HCT116 (cell line): ENCODE measurements at regions not wholly inside any gene's neighbourhood (a gene's known extent, or its start where the extent isn't known, plus 50 kb on each side); places are given as distances from the start of the nearest gene placed in this dataset.

Experiments used
- ATAC-seq: fragments of 200-7000 bp; cut with Tn5 transposase; 2 replicates; pipeline ENCODE4 v1.9.1; 2020; ENCODE audit warnings: mild to moderate bottlenecking, moderate library complexity
- BruUV-seq: library from RNA; stranded (reverse); fragments of 400-500 nt; replicated peaks from 2 replicates; lab custom pipeline; 2021; lab: Mats Ljungman, UMichigan
- CTCF ChIA-PET: fragments of 300-600 bp; sonication (Branson Sonifier 250); formaldehyde crosslinking; loops from one replicate; lab custom pipeline; 2021; ENCODE audit warnings: antibody characterized with exemption; lab: Charles Lee
- POLR2A ChIA-PET: fragments of 300-600, 350-600 bp; sonication (Branson Sonifier 250); formaldehyde crosslinking; loops from one replicate; lab custom pipeline; 2021; ENCODE audit warnings: antibody characterized with exemption; lab: Charles Lee
- RAD21 ChIA-PET, 2 experiments: fragments of 300-600 bp; sonication (Branson Sonifier 250); formaldehyde crosslinking; loops; one replicate each; lab custom pipeline; 2023; ENCODE audit warnings: low total read pairs in 2 of 2; ENCODE audit not compliant: uncharacterized antibody in 2 of 2, unreplicated experiment in 2 of 2, low non-redundant PET in 1 of 2; lab: Charles Lee
- DNase-seq: peaks from one replicate; pipeline ENCODE4 v3.0.0-alpha.2; 2010; ENCODE audit warnings: low read depth, low spot score
- H2AFZ ChIP-seq: fragments of 200-600 bp; shearing (Covaris generic), sonication (generic); 2 replicates; pipeline ENCODE4 v1.6.1; 2017; ENCODE audit warnings: low read depth, mixed run types, mixed read lengths, antibody characterized with exemption, low read length; ENCODE audit not compliant: poor library complexity, severe bottlenecking
- H3K27ac ChIP-seq: 2 replicates; pipeline ENCODE4 v1.5.1; 2012; ENCODE audit warnings: low read depth, low read length
- H3K27me3 ChIP-seq: fragments of 200-600 bp; sonication (generic); 2 replicates; pipeline ENCODE4 v1.6.1; 2016; ENCODE audit warnings: mixed run types, low read length, mixed read lengths; ENCODE audit not compliant: insufficient read depth
- H3K36me3 ChIP-seq, 2 experiments: fragments of 200-500 bp in 1 of 2; fragments of 200-600 bp in 1 of 2; sonication (Bioruptor generic) in 1 of 2; sonication (generic) in 1 of 2; 2 replicates each; pipeline versions ENCODE4 v1.5.1 to v1.6.1; 2014 to 2016; ENCODE audit warnings: low read length in 2 of 2, inconsistent platforms in 1 of 2, mixed read lengths in 1 of 2, mixed run types in 1 of 2; ENCODE audit not compliant: insufficient read depth in 2 of 2, control insufficient read depth in 1 of 2
- H3K4me1 ChIP-seq, 2 experiments: fragments of 200-600 bp in 1 of 2; sonication (generic) in 1 of 2; 2 replicates each; pipeline versions ENCODE4 v1.5.1 to v1.6.1; 2012 to 2017; ENCODE audit warnings: low read length in 2 of 2, inconsistent platforms in 1 of 2, mild to moderate bottlenecking in 1 of 2, mixed read lengths in 1 of 2, mixed run types in 1 of 2, moderate library complexity in 1 of 2; ENCODE audit not compliant: insufficient read depth in 2 of 2, control insufficient read depth in 1 of 2
- H3K4me2 ChIP-seq: fragments of 200-600 bp; sonication (generic); 2 replicates; pipeline ENCODE4 v1.6.1; 2017; ENCODE audit warnings: mixed run types, low read length, mixed read lengths
- H3K4me3 ChIP-seq, 2 experiments: fragments of 200-600 bp in 1 of 2; sonication (generic) in 1 of 2; replicated peaks in 1 of 2; 2 replicates each; pipeline ENCODE4 v1.5.1; 2011 to 2016; ENCODE audit warnings: low read length in 2 of 2, control low read depth in 1 of 2, low read depth in 1 of 2, mild to moderate bottlenecking in 1 of 2, mixed read lengths in 1 of 2, mixed run types in 1 of 2
- H3K79me2 ChIP-seq: fragments of 200-600 bp; sonication (generic); 2 replicates; pipeline ENCODE4 v1.6.1; 2017; ENCODE audit warnings: mild to moderate bottlenecking, mixed run types, low read length, moderate library complexity, mixed read lengths; ENCODE audit not compliant: insufficient read depth
- H3K9ac ChIP-seq: fragments of 200-600 bp; sonication (generic); 2 replicates; pipeline ENCODE4 v1.6.1; 2016; ENCODE audit warnings: low read length, mixed read lengths
- H3K9me2 ChIP-seq: fragments of 200-600 bp; sonication (generic), shearing (Covaris generic); 2 replicates; pipeline ENCODE4 v1.6.1; 2017; ENCODE audit warnings: mixed run types, mild to moderate bottlenecking, moderate library complexity; ENCODE audit not compliant: insufficient read depth
- H3K9me3 ChIP-seq, 2 experiments: fragments of 200-500 bp in 1 of 2; fragments of 200-600 bp in 1 of 2; sonication (Bioruptor generic) in 1 of 2; sonication (generic) in 1 of 2; 2 replicates each; pipeline ENCODE4 v1.6.1; 2014 to 2017; ENCODE audit warnings: low read length in 2 of 2, mixed read lengths in 2 of 2, inconsistent platforms in 1 of 2, low read depth in 1 of 2, mild to moderate bottlenecking in 1 of 2, mixed run types in 1 of 2, moderate library complexity in 1 of 2; ENCODE audit not compliant: control insufficient read depth in 1 of 2, insufficient read depth in 1 of 2
- H4K20me1 ChIP-seq: fragments of 200-600 bp; sonication (generic), shearing (Covaris generic); 2 replicates; pipeline ENCODE4 v1.6.1; 2017; ENCODE audit warnings: mixed run types, mild to moderate bottlenecking, moderate library complexity; ENCODE audit not compliant: insufficient read depth
- CBX3 ChIP-seq: IDR thresholded peaks from 2 replicates; pipeline ENCODE4 v1.6.1; 2012; ENCODE audit warnings: low read depth
- CEBPB ChIP-seq: IDR thresholded peaks from 2 replicates; pipeline ENCODE4 v1.6.1; 2012; ENCODE audit warnings: low read depth
- EZH2 ChIP-seq: fragments of 200-600 bp; sonication (generic); IDR thresholded peaks from 2 replicates; pipeline ENCODE4 v1.6.1; 2017; ENCODE audit warnings: antibody characterized with exemption, mixed run types
- EZH2phosphoT487 ChIP-seq: fragments of 200-600 bp; IDR thresholded peaks from 2 replicates; pipeline ENCODE4 v1.6.1; 2018; ENCODE audit warnings: antibody characterized with exemption, borderline replicate concordance
- FOSL1 ChIP-seq: IDR thresholded peaks from 2 replicates; pipeline ENCODE4 v1.6.1; 2012; ENCODE audit warnings: low read depth
- MAX ChIP-seq: IDR thresholded peaks from 2 replicates; pipeline ENCODE4 v1.6.1; 2012
- POLR2AphosphoS5 ChIP-seq: IDR thresholded peaks from 2 replicates; pipeline ENCODE4 v1.6.1; 2011; ENCODE audit warnings: mild to moderate bottlenecking, low read depth, low read length, moderate library complexity
- SIN3A ChIP-seq: IDR thresholded peaks from 2 replicates; pipeline ENCODE4 v1.6.1; 2012; ENCODE audit warnings: low read depth
- SP1 ChIP-seq: IDR thresholded peaks from 2 replicates; pipeline ENCODE4 v1.6.1; 2012; ENCODE audit warnings: low read depth
- SRF ChIP-seq: IDR thresholded peaks from 2 replicates; pipeline ENCODE4 v1.6.1; 2012; ENCODE audit warnings: low read depth
- TCF7L2 ChIP-seq: IDR thresholded peaks from 2 replicates; pipeline ENCODE4 v1.7.0; 2011; ENCODE audit warnings: borderline replicate concordance, inconsistent platforms; ENCODE audit not compliant: insufficient read depth, insufficient read length; ENCODE audit errors: extremely low read depth
- ZBTB33 ChIP-seq: IDR thresholded peaks from 2 replicates; pipeline ENCODE4 v1.6.1; 2011; ENCODE audit warnings: mild to moderate bottlenecking, low read length, moderate library complexity; ENCODE audit not compliant: insufficient replicate concordance; ENCODE audit errors: extremely low read depth
- ZFX ChIP-seq: fragments of 450-650 bp; IDR thresholded peaks from 2 replicates; pipeline ENCODE4 v1.6.1; 2017
- intact Hi-C: fragments of 100-400 bp; cut with micrococcal nuclease; formaldehyde crosslinking; loops from 2 replicates; pipeline ENCODE4 v1.10.0; 2022
- TF ChIP-seq, protein P1 (sequence below): IDR thresholded peaks from 2 replicates; pipeline ENCODE4 v1.6.1; 2012
- TF ChIP-seq, protein P2 (sequence below), 3 experiments: fragments of 200-600 bp in 1 of 3; sonication (generic) in 1 of 3; IDR thresholded peaks in 2 of 3; conservative IDR thresholded peaks in 1 of 3; 2 replicates each; pipeline ENCODE4 v1.5.1; 2012 to 2017; ENCODE audit warnings: low read depth in 2 of 3, low read length in 2 of 3, antibody characterized with exemption in 1 of 3, borderline replicate concordance in 1 of 3, control low read depth in 1 of 3, mild to moderate bottlenecking in 1 of 3, mixed read lengths in 1 of 3, mixed run types in 1 of 3, moderate library complexity in 1 of 3; ENCODE audit not compliant: insufficient read depth in 1 of 3

DNA sequence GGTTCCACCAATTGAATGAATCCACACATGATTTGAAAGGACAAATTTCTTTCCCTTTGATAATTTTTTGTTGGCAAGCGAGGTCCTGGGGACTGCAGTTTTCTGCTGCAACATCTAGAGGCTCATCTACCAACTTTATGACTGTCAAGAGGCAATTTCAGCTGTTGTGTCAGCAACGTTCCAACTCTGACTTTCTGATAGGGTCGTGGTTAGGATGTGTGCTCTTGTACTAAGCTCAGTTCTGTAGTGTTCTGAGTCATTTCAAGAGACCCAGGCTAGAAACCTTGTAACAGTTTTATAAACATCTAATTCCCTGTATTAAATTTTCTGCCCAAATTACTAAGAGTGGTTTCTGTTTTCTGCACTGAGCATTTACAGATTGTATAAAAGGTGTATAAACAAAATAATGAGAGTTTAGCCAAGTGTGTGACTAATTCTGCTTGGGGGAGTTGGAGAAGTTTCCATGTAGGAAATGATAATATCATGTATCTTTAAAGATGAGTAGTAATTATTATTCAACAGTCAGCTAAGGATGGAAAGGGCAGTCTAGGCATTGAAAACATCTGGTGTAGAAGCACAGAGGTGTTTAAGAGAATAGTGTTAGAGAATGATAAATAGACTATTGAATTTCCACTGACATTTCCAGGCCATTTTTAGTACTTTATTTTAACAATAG, 72.2 kb downstream of the RBMXL2 start:
- ATAC-seq (no peak), DNase-seq (no peak)

GRCh38 chr11:7165911-7166310, 77.1 kb downstream of the RBMXL2 start:
- Histone ChIP-seq H2AFZ (no peak overlapping the region), H3K9ac (no peak overlapping the region), H3K79me2 (no peaks in the 10 kb centered on the region), H4K20me1 (no peaks in the 10 kb centered on the region; the same call in 1 of the 2 replicates), H3K4me2 (no peak overlapping the region), H3K4me1 (no peaks in the 10 kb centered on the region), H3K4me3 (no peak overlapping the region), H3K27me3 (peaks cover 9% of the 10 kb centered on the region; the same call in 1 of the 2 replicates), H3K9me3 (no peaks in the 10 kb centered on the region), H3K9me2 (no peaks in the 10 kb centered on the region), H3K27ac (no peak overlapping the region), H3K36me3 (no peaks in the 10 kb centered on the region)
- ATAC-seq (no peak), DNase-seq (no peak)
- ChIA-PET RAD21 (no interaction called here), POLR2A (no interaction called here), CTCF (no interaction called here)
- no TSS peak for BruUV-seq
- intact Hi-C loops: no loop called here
- TF ChIP-seq POLR2AphosphoS5: no peak
- no peak for TF ChIP-seq CBX3
- TF ChIP-seq FOSL1: no peak
- TF ChIP-seq, protein P1, sequence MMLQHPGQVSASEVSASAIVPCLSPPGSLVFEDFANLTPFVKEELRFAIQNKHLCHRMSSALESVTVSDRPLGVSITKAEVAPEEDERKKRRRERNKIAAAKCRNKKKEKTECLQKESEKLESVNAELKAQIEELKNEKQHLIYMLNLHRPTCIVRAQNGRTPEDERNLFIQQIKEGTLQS: no peak
- no peak for TF ChIP-seq SIN3A
- no peak for TF ChIP-seq SRF
- no peak for TF ChIP-seq EZH2
- no peak for TF ChIP-seq SP1
- TF ChIP-seq, protein P2, sequence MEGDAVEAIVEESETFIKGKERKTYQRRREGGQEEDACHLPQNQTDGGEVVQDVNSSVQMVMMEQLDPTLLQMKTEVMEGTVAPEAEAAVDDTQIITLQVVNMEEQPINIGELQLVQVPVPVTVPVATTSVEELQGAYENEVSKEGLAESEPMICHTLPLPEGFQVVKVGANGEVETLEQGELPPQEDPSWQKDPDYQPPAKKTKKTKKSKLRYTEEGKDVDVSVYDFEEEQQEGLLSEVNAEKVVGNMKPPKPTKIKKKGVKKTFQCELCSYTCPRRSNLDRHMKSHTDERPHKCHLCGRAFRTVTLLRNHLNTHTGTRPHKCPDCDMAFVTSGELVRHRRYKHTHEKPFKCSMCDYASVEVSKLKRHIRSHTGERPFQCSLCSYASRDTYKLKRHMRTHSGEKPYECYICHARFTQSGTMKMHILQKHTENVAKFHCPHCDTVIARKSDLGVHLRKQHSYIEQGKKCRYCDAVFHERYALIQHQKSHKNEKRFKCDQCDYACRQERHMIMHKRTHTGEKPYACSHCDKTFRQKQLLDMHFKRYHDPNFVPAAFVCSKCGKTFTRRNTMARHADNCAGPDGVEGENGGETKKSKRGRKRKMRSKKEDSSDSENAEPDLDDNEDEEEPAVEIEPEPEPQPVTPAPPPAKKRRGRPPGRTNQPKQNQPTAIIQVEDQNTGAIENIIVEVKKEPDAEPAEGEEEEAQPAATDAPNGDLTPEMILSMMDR (IDR thresholded peaks at IDR 0.05 in 2 of 3, conservative IDR thresholded peaks at IDR 0.05 in 1 of 3; ENCODE audit: borderline replicate concordance in 1 of 3, insufficient read depth in 1 of 3, low read depth in 2 of 3, low read length in 2 of 3): no peak
- no peak for TF ChIP-seq ZFX
- TF ChIP-seq CEBPB: no peak
- TF ChIP-seq TCF7L2: no peak
- no peak for TF ChIP-seq MAX

More for the DNA sequence above, 72.2 kb downstream of the RBMXL2 start:
- CTCF ChIA-PET: no interaction called here
- RAD21 ChIA-PET: no interaction called here
- intact Hi-C loops: no loop called here
- H3K79me2 ChIP-seq: no peaks in the 10 kb centered on the region
- POLR2A ChIA-PET: no interaction called here
- BruUV-seq: no TSS peak
- H3K27me3 ChIP-seq: peaks cover 39% of the 10 kb centered on the region
- H3K4me1 ChIP-seq: no peaks in the 10 kb centered on the region
- no peak overlapping the region for H3K4me2 ChIP-seq
- no peaks in the 10 kb centered on the region; the same call in 1 of the 2 replicates for H4K20me1 ChIP-seq
- H3K4me3 ChIP-seq: no peak overlapping the region
- TF ChIP-seq EZH2phosphoT487 (no peak), ZBTB33 (no peak)
- no peaks in the 10 kb centered on the region for H3K9me3 ChIP-seq
- H3K9ac ChIP-seq: no peak overlapping the region
- no peak overlapping the region for H2AFZ ChIP-seq
- no peaks in the 10 kb centered on the region for H3K36me3 ChIP-seq
- H3K9me2 ChIP-seq: no peaks in the 10 kb centered on the region
- no peak overlapping the region for H3K27ac ChIP-seq
